GM19395 (cell line): ENCODE measurements at regions not wholly inside any gene's neighbourhood (a gene's known extent, or its start where the extent isn't known, plus 50 kb on each side); places are given as distances from the start of the nearest gene placed in this dataset.

ENCODE experiments used
- ATAC-seq: cut with Tn5 transposase; IDR thresholded peaks from one replicate; pipeline ENCODE4 v1.9.1; 2021; ENCODE audit warnings: mild to moderate bottlenecking, moderate library complexity; ENCODE audit not compliant: unreplicated experiment

DNA sequence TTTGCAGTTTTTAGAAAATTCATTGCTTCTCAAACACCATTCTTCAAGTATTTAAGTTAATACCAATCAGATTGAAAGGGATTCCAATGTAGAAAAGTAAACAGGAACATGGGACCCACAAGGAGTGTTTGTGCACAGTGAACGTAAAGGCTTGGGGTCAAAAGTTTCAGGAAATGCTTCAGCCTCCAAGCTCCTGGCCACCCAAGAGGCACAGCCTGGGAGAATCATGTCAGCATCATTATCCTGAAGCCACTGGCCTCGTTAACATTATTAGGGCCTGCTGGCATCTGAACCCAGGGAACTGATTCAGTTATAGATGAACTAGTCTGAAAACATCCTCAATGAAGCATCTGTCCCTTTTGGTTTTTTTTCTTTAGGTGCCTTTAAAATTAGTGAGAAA lies 122.9 kb downstream of the NXNL2 start:
- ATAC-seq = no peak

DNA sequence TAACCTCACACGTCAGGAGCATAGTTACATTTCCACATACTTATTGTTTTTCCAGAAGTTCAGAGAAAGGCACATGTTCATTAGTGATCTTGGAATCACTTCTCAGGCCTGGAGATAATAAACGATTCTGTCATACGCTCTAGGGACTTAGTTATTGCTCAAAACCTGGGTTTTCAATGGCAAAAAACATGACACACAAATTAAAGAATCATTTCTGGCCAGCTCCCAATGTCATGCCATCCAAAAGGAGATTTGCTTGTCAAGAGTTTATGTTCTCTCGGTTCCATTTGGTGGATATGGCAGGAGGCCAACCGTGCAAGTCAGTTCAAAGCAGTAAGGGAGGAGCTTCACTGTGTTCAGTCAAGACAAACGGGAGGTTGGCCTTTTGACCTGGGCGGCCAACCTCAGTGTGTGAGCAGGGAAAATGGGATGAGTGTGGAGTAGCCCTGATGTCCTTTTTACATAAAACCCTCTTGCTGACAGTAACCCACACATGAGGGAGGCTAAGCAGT lies 123.4 kb downstream of the NXNL2 start:
- ATAC-seq = no peak

DNA sequence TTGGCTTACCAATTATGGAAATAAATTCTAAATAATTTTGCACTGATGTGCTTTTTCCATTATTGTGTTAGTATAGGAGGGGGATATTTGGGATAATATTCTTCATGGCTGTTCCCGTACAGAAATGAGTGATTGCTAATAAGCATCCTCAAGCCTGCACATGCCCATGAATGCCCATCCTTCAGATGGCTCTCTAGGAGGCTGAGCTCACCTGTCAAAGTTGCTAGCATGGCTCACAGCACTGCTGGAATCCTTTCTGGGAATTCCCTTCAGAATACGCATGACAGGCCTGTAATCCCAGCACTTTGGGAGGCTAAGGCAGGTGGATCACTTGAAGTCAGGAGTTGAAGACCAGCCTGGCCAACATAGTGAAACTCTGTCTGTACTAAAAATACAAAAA lies 124.1 kb downstream of the NXNL2 start:
- no peak for ATAC-seq

DNA sequence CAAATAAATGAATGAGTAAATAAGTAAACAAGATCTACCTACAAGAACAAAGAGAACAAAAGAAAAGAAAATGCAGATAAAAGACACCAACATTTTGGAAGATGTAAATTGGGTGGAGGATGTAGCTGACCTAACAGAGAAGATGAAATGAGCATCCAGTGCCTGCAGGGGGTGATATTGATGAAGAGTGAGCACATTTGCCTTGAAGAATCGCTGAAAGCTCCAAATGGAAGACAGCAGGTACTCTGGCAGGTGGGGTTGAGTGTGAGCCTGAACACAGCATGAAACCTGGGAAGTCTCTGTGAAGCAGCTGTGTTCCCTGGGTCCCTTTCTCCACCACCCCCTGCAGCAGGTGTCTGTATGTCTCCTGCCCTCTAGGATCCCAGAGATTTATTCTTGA lies 125.6 kb downstream of the NXNL2 start:
- ATAC-seq = no peak

DNA sequence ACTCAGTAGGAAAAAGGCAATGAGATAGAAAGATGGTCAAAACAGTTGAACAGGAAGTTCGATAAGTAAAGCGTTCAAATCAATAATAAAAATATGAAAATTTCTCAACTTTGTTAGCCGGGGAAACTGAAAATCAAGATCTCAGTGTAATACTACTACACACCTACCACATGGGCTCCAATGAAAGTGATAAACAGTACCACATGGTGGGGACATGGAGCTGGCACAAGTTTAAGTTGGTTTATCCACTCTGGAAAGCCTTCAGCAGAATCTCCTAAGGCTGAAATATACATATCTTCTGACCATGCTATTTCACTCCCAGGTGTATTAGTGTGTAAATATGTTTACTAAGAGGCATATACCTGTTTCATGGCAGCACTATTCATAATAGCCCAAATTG lies 126.8 kb downstream of the NXNL2 start:
- no peak for ATAC-seq

DNA sequence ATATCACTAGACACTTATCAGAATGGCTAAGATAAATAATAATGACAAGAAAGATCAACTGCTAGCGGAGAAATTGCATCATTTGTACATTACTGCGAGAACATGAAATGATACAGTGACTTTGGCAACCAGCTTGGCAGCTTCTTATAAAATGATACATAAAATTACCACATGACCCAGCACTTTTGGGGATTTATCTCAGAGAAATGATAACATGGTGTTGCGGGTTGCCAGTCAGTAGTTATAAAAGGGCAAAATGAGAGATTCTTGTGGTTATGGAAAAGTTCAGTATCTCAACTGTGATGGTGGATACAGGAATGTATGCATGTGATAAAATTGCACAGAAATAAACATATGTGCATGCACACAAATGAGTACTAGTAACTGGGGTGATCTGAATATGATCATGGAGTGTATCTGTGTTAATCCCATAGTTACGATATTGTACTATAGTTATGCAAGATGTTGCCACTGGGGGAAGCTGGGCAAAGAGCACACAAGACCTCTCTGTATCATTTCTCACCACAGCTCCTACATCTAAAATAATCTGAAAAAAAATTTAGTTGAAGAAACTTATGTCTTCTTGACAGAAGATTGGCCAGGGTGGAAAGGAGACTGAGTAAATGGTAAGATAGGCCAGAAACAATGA lies 128.9 kb downstream of the NXNL2 start:
- no peak for ATAC-seq

DNA sequence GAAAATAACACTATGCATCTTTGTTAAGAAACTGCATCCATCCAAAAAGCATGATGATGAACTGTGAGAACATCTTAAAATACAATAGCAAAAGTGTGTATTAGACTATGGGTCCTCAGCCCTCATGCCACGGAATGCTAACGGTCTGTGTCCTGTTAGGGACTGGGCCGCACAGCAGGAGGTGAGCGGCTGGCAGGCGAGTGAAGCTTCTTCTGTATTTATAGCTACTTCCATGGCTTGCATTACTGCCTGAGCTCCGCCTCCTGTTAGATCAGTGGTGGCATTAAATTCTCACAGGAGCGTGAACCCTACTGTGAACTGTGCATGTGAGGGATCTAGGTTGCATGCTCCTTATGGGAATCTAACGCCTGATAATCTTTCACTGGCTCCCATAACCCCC lies 129.8 kb downstream of the NXNL2 start:
- ATAC-seq = no peak

DNA sequence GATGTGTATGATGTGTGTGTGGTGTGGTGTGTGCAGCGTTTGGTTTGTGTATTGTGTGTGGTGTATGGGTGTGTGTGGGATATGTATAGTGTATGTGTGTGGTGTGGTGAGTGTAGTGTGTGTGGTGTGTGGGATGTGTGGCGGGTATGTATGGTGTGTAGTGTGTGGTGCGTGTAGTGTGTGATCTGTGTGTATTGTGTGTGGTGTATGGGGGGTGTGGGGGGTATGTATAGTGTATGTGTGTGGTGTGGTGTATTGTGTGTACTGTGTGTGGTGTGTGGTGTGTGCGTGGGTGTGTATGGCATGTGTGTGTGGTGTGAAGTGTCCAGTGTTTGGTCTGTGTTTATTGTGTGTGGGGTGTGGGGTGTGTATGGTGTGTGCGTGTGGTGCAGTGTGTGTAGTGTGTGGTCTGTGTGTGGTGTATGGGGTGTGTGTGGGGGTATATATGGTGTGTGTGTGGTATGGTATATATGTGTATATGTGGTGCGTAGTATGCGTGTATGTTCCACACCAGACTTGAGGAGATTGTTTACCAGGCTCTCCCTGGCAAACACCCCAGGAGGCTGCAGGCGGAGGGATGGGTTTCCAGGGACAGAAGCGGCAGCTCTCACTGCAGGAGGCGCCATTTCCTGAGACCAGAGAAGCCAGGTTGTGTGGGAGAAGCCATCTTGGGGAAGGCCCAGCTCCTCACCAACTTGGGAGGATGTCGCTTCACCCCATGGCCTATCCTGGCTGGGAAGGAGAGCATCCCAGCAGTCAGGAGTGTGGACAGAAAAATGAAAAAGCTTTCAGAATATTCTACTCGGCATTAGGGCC lies 138.1 kb downstream of the NXNL2 start:
- ATAC-seq = no peak

DNA sequence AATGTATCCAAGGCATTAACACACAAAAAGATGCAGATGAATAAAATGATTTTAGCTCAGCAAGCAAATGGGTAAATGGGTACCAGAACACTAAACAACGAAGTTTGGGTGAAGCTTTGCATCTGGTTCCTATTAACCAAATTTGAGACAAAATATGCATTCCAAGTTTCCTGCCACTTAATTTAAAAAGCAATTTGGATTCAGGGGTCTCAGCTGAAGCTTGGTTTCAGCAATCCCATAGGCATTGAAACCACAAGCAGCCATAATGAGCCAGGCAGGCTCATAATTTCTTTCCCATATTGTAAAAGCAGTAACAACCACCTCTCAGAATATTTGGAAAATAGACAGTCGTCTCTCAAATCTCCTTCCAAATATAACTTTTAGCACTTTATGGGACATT lies 138.9 kb downstream of the NXNL2 start:
- no peak for ATAC-seq

DNA sequence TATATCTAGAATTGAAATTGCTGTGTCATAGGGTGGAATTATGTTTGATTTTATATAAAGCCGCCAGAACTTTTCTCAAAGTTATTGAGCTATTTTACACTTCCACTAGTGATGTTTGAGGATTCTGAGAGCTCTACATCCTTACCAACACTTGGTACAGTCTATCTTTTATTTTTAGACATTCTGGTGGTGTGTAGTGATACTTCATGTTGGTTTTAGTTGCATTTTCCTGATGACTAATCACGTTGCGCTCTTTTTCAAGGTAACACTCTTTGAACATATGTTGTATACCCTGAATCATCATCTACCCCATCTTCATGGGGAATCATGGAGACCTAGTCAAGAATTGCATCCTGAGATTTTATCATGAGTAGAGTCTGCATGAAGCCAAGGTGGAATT lies 141.7 kb downstream of the NXNL2 start:
- no peak for ATAC-seq

DNA sequence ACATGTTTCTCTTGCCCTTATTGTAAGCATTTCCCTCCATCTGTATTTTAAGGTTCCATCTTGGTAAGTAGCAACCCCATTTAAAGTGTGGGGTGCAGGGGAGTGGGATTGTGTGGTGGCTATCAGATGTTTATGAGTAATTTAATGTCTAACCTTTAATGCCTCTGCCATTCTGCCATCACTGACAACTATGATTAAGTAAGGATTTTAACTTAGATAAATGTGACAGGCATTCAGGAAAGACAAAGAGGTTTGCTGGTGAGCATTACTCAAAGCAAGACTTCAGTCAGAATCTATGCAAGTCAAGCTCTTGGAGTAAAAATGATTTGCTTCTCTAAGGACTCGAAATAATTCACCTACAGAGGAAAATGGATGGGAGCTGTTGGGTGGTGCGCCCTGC lies 143.0 kb downstream of the NXNL2 start:
- no peak for ATAC-seq

DNA sequence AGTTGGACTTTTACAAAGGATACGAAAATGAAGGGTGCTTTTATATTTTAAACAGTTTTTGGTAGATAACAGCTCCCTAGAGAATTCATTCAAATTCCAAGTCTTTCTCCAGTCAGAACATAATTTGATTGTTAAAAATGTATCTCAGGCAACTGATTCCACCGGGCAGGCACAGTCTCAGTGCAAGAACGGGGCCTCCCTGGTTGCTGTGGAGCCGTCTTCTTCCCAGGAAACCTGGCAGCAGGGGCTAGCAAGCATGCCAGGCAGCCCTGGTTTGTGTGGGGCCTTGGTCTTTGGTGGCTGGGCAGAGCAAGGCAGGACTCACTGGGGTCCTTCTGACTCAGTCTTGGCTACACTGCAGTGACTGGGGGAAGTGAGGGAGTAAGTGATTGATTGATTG lies 143.5 kb downstream of the NXNL2 start:
- no peak for ATAC-seq

DNA sequence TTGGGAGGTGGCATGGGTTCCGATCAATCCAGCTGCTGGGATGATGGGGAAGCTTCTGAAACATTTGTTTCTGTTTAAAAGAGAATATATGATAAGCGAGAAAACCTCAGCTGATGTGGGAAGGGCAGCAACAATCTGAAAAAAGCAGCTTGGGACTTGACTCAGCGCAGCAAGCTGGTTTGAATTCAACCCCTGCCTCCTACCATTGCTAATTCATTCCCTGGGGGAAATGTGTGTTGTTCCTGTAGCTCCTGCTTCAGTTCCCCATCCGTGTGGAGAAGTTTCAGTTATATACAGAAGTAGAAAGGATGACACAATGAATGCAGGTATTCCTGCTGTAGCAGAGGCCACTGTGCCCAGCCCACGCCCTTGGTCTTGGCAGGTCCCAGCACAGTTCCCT lies 145.1 kb downstream of the NXNL2 start:
- no peak for ATAC-seq

DNA sequence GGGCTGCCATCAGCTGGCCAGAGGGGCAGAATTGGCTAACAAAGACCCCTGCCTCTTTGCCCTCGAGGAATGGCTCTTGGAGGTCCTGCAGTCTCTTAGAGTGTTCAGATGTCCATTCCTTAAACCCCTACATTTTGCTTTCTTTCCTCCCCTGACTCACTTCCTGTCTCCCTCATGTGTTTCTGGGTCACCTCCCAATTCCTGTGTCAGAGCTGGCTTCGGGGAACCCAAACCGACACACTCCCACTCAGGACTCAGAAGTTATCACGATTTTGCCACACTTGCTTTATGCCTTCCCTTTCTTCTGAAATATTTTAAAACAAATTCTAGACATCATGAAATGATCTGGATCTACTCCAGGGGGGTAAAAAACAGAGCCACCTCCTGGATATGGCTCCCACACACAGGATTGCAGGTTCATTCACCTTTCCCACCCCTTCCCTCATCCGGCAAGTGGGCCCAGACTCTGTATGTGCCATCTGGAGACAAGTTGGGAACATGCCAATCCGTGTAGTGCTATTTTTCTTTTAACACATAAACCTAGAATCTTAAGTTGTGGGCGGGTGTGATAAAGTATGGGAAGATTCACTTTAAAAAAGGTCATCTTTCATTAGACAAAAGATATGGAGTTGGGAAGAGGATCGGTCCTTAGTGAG lies 145.7 kb downstream of the NXNL2 start:
- no peak for ATAC-seq

DNA sequence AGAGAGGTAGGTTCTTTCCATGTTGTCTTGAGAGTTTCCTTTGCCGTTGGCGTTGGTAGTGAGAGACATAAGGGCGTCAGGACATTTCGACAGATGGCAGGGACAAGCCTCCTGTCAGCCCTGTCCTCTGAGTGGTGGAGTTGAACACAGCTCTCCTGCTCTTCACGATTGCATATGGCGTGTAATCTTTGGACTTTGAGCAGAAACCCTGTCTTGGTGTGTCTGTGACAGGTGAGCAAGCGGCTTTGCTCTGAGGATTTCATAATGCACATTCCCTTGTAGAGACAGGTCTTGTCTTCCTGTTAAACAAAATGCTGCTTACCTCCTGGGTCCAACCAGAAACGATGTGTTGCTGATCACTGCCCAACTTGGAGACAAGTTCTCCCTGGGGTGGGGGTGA lies 146.5 kb downstream of the NXNL2 start:
- ATAC-seq = no peak

DNA sequence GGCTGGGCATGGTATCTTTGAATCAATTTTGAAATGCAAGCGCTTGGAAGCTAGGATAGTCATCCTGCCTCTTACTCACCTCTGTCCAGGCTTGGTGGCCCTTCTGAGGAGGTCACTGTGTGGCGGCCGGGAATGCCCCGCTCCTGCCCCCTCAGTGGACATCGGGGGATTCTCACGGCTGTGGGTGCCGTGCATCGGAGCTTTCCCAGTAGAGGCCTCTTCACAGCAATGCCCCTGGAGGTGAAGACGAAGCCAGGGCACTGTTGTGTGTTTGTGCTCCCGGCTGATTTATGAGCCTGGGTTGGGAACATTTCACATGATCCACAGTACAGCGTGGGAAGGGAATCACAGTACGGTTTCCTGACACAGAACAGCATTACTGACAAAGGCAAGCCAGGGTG lies 147.5 kb downstream of the NXNL2 start:
- no peak for ATAC-seq

DNA sequence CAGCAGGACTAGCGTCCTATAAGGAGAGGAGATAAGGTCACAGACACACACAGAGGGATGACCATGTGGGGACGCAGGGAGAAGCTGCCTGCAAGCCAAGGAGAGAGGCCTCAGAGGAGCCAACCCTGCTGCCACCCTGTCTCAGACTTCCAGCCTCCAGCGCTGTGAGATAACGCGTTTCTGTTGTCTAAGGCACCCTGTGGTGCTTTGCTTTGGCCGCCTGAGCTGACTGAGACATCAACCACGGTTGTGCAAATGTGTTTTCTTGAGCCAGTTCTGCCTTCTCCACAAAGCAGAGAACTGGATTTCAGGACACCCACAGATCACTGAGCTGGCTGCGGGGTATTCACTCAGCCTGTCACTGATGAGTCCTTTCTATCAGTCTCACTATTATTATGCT lies 149.1 kb downstream of the NXNL2 start:
- ATAC-seq = no peak

DNA sequence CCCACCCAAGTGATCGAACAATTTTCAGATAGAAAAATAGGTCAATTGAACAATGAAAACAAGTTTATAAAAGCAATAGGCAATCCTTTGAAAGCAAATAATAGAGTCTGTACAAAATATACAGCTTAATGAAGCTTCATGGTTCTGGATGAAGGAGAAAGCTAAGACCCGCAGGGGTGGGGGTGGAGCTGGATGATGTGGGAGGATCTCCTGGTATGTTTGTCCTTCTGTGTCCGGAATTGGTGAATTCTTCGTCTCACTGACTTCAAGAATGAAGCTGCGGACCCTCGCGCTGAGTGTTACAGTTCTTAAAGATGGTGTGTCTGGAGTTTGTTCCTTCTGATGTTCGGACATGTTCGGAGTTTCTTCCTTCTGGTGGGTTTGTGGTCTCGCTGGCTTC lies 149.9 kb downstream of the NXNL2 start:
- ATAC-seq = no peak

DNA sequence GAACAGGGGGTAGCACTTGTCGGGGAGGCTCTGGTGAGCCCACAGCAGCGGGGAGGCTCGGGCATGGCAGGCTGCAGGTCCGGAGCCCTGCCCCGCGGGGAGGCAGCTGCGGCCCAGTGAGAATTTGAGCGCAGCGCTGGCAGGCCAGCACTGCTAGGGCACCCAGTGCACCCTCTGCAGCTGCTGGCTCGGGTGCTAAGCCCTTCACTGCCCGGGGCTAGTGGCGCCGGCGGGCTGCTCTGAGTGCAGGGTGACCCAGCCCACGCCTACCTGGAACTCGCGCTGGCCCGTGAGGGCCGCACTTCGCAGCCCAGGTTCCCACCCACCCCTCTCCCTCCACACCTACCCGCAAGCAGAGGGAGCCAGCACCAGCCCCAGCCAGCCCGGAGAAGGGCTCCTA lies 151.0 kb downstream of the NXNL2 start:
- ATAC-seq = no peak

DNA sequence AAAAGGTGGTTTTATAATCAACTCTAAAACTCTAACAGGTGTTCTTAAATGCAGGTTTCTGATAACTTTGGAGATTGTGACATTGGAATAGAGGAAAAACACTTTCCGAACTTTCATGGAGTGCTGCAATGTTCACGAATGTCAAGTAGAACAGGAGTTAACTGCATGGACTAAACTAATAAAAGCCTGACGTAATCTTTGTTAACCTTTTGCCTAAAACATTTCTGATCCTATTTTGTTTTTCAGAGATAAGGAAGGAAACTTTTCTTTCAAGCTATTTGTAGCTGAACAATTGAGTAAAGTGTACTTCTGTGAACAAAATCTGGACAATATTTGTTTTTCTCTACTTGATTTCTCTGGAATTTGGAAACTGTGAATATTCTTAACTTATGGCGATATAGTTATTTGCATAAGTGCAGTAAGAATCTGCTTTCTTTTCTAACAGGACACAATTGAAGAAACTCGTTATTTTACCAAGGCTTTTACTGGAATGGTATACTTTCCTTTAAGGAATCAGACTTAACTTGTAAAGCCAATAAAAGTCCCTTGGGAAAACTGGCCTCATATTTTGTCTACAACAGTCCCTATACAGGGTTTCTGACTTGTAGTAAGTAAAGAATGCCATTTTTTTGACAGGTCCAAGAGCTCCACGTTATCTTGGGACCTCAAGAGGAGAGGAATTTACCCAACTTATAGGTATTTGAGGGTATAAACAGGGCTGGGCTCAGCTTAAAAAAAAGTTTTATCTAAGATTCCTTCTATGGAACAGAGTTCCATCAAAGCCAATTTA lies 154.7 kb downstream of the NXNL2 start:
- ATAC-seq = no peak

DNA sequence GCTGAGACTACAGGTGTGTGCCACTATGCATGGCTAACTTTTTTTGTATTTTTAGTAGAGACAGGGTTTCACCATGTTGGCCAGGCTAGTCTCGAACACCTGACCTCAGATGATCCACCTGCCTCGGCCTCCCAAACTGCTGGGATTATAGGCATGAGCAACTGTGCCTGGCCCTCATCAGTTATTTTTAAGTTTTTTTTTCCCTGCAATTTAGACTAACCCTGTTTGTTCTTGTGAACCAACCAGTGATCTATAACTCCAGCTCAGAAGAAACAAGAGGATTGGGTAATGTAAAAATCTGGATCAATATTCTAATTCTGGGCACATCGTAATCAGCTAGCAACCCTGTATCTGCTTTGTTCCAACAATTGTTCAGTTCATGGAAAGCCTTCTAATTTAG lies 155.7 kb downstream of the NXNL2 start:
- ATAC-seq = no peak
